Activated effector memory CD4-positive, alpha-beta T cell treated with Interleukin-2 at 50 U/mL for 16 hours (primary cell): ENCODE measurements at regions not wholly inside any gene's neighbourhood (a gene's known extent, or its start where the extent isn't known, plus 50 kb on each side); places are given as distances from the start of the nearest gene placed in this dataset.
"Not testable (repeated sequence)": the region's sequence is repeated elsewhere in the genome, so short reads cannot be mapped to it uniquely, and the experiment has no call there.

Experiments used
- DNase-seq: peaks from one replicate; pipeline ENCODE4 v3.0.0-alpha.2; 2020

GRCh38 chr4:158051401-158052235 is 121.2 kb downstream of the GASK1B start:
- DNase-seq = no peak

- DNase-seq = no peak
Measured at GRCh38 chr4:158050942-158051341, 121.9 kb downstream of the GASK1B start.

- DNase-seq = no peak
Measured at GRCh38 chr4:158046345-158046744, 126.5 kb downstream of the GASK1B start.

GRCh38 chr4:158043971-158044618 is 128.7 kb downstream of the GASK1B start:
- no peak for DNase-seq

GRCh38 chr4:158042591-158043030 is 130.2 kb downstream of the GASK1B start:
- no peak for DNase-seq

GRCh38 chr4:158038718-158039117 is 134.1 kb downstream of the GASK1B start:
- DNase-seq = no peak

- no peak for DNase-seq
Measured at GRCh38 chr4:158036998-158037397, 135.8 kb downstream of the GASK1B start.

- DNase-seq = no peak
Measured at GRCh38 chr4:158035662-158036195, 137.1 kb downstream of the GASK1B start.

GRCh38 chr4:158033416-158034120 is 139.3 kb downstream of the GASK1B start:
- DNase-seq = no peak

GRCh38 chr4:158032733-158033415 is 140.0 kb downstream of the GASK1B start:
- no peak for DNase-seq

- not testable (repeated sequence) for DNase-seq
Measured at GRCh38 chr4:158028381-158028780, 144.4 kb downstream of the GASK1B start.

- DNase-seq = no peak
Measured at GRCh38 chr4:158025131-158025530, 147.7 kb downstream of the GASK1B start.

- no peak for DNase-seq
Measured at GRCh38 chr4:158020734-158021346, 152.0 kb downstream of the GASK1B start.

GRCh38 chr4:158020176-158020575 is 152.6 kb downstream of the GASK1B start:
- no peak for DNase-seq

- no peak for DNase-seq
Measured at GRCh38 chr4:158018831-158019230, 154.0 kb downstream of the GASK1B start.

- no peak for DNase-seq
Measured at GRCh38 chr4:158018221-158018830, 154.5 kb downstream of the GASK1B start.

- DNase-seq = no peak
Measured at GRCh38 chr4:158016511-158016910, 156.3 kb downstream of the GASK1B start.

- no peak for DNase-seq
Measured at GRCh38 chr4:158015241-158015640, 157.6 kb downstream of the GASK1B start.

- DNase-seq = no peak
Measured at GRCh38 chr4:158013858-158014257, 159.0 kb downstream of the GASK1B start.

GRCh38 chr4:158010361-158010760 is 162.5 kb downstream of the GASK1B start:
- no peak for DNase-seq

- DNase-seq = no peak
Measured at GRCh38 chr4:158008551-158009218, 164.1 kb downstream of the GASK1B start.
